Stimulated activated CD8-positive, alpha-beta memory T cell treated with anti-CD3 and anti-CD28 coated beads, Interleukin-7, amount 100 ng/mL, for 48 hours (primary cell): ENCODE measurements at regions not wholly inside any gene's neighbourhood (a gene's known extent, or its start where the extent isn't known, plus 50 kb on each side); places are given as distances from the start of the nearest gene placed in this dataset.

Experiments
- DNase-seq, 2 donors: peaks; one replicate each; pipeline ENCODE4 v3.0.0-alpha.2; 2020; ENCODE audit warnings: low read depth in 1 of 2; ENCODE audit errors: extremely low read depth in 1 of 2

DNA sequence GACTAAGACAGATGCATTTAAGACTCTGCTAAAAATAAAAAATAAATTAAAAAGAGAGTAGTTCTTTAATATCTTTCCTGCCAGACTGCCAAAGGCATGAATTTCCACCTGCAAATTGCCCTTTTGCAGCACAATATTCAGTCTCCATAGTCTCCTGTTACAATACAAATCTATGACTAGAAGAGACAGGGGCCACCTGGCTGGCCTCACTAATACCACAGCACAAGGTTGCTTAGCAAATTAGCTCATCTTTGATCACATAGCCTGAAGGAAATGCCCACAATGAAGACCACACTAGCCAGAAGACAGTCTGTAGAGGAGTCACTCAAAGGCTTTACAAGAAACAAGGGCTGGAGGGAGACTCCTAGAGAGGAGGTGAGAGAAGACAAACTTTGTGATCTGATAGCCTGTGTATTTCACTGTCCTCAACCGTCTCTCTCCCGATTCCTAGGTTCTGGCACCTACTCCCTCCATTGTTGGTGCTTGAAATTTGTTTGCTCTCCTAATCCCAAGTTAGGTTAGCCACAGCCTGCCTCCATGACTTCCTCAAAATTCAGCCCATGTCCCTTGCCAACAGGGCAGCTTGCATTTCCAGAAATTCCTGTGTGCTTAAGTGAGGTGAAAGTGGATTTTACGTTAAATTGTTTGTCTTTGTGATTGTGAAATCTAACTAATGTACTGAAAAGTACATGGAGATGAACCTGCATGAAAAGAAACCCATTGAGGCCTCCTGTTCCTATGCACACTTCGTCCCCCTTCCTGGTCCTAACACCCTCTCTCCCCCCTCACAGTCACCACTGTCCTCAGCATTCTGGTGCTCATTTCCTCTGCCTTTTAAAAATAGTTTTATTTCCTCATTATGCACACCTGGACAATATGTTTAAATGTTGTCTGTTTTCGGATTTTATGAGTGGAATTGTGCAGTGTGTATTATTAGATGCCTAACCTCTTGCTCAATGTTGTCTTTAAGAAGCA is 88.7 kb upstream of the PLXNC1 start:
- DNase-seq: no peak

DNA sequence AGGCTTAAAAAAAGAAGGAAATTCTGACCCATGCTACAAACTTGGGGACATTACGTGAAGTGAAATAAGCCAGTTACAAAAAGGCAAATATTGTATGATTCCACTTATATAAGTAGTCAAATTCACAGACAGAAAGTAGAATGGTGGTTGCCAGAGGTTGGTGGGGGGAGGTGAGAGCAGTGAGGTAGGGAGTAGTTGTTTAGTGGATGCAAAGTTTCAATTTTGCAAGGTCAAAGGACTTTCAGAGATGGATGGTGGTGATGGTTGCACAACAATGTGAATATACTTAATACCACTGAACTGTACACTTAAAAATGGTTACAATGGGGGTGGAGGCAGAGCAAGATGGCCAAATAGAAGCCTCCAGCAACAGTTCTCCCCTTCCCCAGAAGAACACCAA is 86.2 kb upstream of the PLXNC1 start:
- DNase-seq: no peak

DNA sequence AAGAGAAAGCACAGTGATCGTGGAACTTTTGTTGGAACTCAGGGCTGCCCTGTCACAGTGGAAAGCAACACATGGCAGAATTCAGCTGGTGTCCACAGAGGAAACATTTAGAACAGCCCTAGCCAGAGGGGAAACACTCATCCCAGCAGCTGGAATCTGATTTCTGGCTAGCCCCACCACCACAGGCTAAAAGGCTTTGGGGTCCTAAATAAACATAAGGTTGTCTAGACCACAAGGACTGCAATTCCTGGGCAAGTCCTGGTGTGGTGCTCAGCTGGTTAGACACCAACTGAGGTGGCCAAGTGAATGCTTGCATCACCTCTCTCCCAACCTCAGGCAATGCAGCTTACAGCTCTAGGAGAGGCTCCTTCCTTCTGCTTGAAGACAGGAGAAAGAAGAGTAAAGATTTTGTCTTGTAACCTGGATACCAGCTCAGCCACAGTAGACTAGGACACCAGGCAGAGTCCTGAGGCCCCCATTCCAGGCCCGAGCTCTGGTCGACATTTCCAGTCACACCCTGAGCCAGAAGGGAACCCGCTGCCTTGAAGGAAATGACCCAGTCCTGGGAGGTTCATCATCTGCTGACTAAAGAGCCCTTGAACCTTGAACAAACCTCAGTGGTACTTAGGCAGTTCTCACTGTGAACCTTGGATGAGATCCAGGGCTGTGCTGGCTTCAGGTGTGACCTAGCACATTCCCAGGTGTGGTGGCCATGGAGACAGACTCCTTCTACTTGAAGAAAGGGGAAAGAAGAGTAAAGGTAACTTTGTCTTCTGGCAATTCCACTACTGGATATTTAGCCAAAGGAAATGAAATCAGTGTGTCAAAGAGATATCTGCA is 85.4 kb upstream of the PLXNC1 start:
- DNase-seq: no peak

DNA sequence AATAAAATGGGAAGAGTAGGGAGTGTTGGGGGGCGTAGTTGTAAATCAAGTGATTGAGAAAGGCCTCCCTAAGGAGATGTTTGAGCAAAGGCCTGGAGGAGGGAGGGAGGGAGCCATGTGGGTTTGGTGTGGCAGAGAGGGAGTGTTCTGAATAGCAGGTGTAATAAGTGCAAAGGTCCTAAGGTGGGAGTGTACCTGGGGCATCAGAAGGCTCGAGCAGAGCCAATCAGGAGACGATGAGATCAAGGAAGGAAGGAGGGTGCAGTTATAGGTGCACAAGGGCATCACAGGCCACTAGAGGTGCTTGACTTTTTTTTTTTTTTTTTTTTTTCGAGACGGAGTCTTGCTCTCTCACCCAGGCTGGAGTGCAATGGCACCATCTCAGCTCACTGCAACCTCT is 77.9 kb upstream of the PLXNC1 start:
- DNase-seq: no peak

DNA sequence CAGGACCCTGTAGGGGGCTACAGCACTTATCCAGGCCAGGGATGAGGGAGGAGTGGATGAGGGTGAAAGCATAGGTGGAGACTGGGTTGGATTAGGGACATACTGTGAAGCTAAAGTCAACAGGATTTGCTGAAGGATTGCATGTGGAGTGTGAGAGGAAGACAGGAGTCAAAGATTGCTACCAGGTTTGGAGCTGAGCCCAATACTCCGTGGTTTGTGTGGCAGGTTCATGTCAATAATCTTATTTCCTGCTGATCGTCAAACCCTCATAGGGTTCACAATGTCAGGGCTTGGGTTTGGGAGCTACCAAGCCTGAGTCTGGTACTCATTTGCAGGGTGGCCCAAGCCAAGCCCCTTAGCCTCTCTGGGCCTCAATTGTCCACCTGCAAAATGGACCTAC is 77.1 kb upstream of the PLXNC1 start:
- no peak for DNase-seq

DNA sequence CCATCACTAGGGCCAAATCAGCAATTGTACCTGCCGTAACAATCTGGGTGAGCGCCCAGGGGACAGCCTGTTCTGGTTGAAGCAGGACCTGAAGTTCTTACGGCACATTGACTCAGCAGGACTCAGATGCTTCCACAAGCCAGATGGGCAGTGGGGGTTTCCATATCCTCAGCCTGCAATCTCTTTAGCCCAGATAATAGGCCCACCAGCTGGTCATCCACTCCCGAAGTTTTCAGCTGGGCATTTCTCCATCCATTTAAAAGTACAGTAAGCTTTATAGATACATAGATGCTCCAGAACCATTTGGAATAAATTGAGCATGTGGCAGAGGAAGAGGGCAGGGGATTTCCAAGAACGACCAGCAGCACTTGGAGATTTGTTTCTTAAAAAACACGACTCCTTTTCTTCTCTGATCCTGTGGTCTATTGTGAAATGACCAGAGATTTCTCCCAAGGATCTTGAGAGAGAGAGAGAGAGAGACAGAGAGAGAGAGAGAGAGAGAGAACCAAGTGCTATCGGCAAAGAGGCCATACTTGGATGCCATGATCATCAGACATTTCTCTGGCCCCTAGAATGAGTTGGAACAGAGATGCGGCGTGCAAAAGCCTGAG is 74.8 kb upstream of the PLXNC1 start:
- DNase-seq: no peak

DNA sequence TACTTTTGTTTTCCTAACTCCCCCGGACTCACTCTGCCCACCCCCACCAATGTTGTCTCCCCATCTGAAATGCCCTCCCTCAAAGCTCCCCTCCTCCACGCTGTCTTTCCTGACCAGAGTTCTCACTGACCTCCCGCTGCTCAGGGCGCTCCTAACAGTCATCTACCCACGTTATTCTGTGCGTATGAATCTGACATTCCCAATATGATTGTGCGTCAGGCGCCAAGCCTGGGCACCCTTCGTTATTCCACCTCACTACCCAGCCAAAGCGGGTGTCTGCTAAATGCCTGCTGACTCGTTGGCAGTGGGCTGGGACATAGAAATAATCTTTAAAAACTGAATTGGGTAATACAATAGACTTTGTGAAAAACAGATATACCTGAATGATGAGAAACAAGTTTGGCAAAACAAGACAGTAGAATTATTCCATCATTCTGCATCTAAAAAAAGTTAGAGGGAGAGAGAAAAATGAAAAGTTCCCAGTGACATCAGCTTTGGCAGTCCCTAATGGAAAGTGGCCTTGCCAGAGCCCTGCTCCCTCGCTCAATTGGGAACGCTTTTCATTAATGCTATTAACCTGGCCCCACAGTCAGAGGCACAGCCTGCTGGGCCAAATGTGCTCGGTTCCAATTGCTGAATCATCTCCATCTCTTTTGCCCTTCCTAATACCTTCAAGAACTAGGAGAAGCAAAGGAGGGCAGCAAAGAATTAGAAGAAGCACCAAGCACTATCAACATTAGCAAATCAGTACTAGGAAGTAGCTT is 74.0 kb upstream of the PLXNC1 start:
- no peak for DNase-seq

DNA sequence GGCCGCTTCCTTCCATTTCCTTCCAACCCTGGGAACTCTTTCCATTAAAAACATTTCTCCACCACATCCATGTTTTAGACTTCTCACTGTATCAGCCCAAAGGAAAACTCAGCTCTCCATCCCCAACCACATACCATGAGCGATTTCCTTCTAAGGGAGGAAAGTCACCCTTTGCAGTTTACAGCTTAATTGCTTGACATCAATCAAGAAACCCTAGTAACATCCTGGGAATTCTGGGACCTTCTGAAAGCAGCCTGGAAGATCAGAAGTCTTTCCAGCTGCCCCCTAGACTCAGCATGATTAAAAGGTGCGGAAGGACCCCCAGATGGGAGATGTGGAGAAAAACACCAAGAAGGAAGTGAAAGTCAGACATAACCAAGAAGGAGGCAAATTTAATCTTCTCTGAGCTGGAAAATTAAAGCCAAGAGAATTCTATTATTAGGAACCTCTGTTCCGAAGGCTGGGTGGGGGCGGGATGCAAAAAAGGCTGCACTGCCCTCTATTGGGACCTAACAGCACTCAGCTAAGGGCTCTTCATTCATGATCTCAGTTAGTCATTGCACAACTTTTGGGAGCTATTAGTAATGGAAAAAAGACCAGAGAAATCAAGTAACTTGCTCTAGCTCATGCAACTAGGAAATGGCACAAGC is 73.3 kb upstream of the PLXNC1 start:
- no peak for DNase-seq

DNA sequence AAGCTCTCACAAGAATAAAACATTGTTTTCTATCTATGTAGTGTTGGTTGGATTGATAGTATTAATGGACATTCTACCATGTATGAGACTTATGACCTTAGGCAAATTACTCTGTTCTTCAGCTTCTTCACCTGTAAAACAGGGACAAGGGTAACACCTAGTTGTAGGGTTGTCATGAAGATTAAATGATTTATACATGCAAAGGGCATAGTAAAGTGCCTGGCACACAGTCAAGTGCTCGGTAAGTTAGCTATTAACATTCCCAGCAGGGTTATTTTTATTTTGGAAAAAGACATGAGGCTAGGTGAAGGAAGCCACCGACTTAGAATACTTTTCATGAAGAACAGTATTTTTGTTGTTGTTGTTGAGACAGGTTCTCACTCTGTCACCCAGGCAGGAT is 71.2 kb upstream of the PLXNC1 start:
- DNase-seq: no peak

DNA sequence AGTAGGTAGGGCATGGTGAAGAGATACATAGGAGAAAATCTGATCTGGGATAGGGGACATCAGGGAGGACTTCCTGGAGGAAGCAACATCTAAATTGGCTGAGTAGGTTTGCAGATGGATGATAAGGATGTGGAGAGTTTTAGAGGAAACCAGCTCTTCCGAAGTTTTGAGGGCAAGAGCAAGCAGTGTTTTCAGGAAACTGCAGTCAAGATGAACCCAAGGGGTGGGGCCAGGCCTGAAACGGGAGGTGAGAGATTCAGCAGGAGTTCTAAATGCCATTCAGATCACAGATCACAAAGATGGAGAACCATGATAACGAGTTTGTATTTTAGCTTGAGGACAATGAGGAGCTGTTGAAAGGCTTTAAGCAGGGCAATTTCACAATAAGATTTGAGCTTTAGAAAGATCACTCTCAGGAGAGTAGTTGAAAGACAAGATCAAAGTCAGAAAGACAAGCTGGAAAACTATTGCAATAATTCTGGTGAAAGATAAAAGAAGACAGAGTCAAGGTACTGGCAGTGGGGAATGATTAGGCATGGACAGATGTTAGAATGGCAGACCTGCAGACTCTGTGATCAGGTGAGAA is 70.1 kb upstream of the PLXNC1 start:
- no peak for DNase-seq

DNA sequence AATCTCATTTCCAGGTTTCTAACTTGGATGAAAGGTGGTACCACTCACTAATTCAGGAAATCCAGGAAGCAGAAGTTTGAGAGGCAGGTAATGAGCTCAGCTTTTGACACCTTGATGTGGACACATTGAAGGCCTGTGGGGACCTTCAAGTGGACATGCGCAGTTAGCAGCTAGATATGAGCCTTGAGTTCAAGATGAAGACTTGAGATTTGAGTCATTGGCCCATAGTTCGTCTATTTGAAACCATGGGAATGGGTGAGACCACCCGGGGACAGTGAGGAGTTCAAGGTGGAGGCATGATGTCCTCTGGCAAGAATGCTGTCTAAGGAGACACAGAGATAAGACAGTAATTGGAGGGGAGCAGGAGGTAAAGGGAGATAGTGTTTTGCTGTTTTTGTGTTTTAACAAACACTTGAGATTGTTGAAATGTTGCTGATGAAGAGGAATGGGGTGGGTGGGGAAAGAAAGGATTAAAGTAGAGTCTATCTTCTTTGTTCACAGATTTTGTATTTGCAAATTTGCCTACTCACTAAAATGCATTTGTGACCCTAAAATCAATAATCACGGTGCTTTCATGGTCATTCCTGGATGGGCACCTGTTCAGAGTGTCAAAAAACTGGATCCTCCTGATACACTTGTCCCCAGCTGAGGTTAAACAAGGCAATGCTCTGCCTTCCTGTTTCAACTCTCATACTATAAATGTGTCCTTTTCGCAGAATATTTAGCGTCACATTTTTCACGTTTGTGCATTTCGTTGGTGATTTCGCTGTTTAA is 69.5 kb upstream of the PLXNC1 start:
- no peak for DNase-seq

DNA sequence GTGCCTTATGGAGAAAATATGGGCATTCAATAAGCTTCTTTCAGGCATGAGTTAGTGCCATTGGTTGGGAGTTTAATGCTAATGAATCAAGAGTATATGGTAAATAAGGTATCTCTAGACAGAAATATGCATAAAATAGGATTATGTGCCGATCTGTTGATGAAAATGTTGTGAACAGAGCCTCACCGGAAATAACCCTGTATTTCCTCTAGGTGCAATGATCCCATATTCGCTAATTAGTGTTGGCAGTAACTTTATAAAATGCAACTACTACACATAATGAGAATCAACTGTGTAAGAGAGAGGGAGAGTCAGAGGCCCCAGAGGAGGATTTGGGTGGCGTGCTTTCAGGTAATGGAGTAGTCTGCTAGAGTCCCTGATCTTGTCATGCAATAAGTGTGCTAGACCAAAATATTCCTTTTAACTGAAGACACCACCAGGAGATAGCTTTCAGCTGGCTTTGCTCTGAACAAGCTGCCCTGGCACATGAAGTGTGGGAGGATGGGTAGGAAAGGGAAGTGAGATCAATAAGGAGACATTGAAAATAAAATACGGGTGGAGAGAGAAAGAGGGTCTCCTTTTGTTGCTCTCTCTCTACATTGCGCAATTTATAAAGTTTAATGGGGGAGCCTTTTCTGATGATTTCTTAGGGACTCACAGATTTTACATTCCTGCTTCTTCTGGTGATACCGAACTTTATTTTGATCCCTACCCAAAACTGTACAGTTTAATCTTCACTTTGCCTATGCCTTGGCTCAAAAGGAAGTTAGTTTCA is 68.6 kb upstream of the PLXNC1 start:
- no peak for DNase-seq

DNA sequence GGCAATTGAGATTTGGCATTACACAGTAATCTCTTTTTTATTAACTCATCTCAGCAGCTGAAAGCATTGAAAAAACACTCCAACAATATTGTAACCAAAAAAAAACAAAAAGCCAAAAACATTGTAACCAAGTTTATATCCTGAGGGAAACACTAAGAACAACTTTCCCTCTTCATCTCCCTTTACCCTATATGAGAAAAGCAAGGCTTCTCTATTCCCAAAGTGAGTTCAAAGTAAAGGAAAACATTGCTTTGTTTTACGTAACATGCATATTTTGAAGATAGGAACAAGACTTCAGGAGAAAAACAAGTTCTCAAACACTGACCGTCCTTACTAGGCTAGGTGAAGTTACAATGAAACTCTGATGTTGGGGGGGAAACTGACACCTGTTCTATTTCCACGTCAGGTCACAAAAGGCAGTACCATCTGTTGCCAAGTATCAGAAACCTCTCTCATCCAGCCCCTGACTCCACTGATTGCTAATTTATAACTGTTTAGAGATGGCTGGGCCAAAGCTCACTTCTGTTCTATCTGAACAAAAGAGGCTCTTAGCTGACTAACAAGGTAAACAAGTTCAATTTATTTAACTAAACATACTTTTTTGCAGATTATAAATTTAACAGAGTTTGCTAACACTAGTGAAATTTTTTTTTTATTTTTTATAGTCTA is 67.9 kb upstream of the PLXNC1 start:
- DNase-seq: no peak

DNA sequence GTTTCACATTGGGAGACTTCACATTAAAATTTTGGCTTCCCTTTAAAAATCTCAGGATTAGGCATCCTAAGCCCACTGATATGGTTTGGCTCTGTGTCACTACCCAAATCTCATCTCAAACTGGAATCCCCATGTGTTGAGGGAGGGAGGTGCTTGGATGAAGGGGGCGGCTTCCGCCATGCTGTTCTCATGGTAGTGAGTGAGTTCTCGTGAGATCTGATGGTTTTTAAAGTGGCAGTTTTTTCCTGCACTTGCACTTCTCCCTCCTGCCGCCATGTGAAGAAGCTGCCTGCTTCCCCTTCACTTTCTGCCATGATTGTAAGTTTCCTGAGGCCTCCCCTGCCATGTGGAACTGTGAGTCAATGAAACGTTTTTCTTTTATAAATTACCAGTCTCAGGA is 65.7 kb upstream of the PLXNC1 start:
- no peak for DNase-seq

DNA sequence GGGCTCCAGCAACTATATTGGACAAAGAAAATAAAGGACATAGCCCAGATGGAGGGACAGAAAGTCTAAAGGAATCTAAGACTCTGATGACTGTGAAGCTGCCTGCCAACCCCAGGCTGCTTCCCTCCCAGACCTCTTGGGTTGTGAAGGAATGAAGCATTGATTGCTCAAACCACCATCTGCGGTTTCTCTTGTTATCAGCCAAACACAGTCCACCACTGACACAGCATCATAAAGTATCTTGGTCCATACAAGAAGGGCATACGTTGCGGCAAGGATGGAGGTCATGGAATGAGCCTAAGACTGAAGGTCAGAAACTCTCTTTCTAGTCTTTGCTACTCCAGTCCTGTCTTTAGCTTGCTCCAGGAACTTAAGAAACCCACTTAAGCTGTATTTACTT is 58.5 kb upstream of the PLXNC1 start:
- DNase-seq: no peak

DNA sequence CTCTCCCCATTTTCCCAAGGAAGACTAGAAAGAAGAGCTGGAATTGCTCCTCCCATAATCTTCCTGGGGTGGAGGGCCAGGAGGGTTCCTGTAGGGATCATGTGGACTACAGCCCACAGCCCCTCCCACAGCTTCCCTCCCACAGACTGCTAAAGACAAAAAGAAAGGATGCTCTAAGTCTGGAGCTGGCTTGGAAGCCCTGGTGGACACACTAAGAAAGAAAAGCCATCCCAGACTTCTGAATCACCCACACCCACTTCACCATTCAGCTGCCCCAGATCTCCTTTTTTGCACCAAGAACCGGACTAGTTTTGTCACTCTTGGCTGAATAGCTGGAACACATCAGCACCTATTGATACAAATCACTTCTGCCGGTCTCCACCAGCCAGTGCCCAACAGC is 56.8 kb upstream of the PLXNC1 start:
- no peak for DNase-seq

DNA sequence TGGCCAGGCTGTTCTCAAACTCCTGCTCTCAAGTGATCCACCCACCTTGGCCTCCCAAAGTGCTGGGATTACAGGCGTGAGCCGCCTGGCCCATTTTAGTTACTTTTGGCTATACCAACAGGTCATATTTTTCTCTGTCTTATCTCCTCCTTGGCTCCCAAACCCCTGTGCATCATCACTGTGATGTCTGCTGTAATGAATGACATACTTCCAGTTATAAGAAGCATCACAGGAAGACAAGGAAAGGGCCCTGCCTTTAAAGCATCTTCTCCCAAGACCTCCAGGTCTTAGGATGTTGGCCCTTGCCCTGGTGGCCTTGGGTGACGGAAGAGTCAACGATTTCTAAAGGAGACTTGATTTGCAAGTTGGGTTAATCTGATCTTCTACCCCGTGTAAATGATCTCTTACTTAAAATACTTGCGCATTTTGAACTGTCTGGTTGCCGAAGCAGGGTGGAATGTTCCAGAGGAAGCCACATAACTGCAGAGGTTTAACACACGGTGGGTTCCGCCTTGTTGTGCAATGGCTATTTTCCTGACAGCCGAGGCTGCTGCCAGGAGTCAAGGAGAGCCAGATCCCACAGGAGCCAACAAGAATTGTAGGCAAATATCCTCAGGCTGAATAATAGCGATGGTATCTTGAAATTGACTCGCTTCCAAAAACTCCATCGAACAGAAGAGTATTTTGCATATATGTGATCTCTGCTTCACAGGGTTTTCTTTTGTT is 55.7 kb upstream of the PLXNC1 start:
- no peak for DNase-seq
